GM18498 (cell line): ENCODE measurements at regions not wholly inside any gene's neighbourhood (a gene's known extent, or its start where the extent isn't known, plus 50 kb on each side); places are given as distances from the start of the nearest gene placed in this dataset.

Experiments used
- ATAC-seq: cut with Tn5 transposase; IDR thresholded peaks from one replicate; pipeline ENCODE4 v1.9.1; 2021; ENCODE audit warnings: mild to moderate bottlenecking, moderate library complexity; ENCODE audit not compliant: unreplicated experiment

DNA sequence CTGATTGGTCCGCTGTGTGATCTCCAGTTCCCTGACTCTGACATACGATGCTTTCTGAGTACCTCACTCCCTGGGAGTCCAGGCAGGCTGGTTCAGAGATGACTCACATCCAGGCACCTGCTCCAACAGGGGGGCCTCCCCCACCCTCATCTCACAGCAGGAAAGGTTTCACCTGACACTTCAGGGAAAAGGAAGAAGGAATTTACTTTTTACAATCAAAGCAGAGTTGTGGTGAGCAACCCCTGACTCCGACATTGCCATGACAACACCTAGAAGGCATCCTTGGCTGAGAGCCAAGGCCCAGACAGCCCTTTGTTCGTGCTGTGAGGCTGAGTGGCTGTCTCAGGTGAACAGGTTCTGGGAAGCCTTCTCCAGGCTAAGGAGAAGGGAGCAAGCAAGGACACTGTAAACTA is 164.6 kb upstream of the GJB5 start:
- no peak for ATAC-seq

DNA sequence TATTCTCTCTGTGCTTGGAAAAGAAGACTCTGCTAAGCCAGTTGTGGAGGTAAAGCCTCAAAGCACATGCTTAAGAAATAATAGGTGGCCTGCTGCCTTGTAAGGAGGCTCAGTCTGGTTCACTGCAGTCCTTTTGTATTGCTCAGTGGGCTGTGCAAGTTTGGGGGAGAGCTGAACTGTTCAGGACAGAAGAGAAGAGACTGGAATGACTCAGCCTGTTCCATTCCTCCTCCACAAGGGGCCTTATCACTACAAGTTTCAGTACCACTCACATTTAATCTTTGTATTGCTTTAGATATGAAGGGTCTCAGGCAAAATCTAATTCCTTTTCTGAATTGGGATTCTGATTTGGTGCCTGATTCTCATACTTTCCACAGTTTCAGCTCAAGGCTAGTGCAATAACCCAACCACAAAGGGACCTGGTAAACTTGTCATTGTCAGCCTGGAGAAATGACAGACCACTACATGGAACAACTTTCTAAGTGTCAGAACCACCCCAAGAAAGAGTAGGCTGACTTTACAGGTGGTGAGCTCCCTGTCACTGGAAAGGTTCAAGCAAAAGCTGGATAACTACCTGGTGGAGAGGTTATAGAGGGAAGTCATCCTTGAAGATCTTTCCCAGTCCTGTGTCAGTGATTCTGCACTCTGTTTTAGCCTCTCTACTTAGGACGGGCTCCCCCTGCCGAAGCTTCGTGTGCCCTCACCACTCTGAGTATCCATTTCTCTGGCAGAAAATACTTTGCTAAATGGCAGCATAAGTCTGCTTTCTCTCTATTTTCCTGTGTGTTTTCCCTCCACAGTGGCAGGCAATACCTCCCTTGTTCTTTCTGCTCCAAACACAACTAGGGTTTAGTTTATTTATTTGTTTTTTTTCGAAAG is 162.9 kb upstream of the GJB5 start:
- ATAC-seq = no peak

DNA sequence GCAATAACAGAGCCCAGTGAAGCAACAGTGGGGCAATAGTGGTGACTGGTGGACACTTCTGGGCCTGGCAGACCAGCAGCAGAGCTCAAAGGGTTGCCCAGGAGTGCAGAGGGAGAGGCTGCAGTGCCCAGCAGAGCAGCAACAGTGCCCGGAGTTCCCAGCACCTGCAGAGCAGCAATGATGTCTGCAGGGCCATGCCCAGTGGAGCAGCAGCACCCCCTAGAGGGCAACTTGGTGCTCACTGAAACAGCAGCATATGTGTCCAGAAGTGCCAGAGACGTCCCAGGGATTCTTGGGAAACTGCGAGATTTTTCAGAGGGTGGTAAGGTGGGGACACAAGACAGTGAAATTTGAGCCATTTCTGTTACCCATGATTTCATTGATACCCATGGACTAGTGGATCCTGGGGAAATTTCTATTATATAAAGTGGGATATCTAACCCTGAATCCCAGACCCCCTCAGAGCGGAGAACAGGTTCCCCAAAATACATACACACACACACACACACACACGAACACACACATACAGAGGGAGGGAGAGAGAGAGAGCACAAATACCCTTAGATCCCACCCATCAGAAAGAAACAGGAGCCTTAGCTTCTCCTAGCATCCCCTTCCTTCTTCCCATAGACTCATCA is 156.9 kb upstream of the GJB5 start:
- no peak for ATAC-seq

DNA sequence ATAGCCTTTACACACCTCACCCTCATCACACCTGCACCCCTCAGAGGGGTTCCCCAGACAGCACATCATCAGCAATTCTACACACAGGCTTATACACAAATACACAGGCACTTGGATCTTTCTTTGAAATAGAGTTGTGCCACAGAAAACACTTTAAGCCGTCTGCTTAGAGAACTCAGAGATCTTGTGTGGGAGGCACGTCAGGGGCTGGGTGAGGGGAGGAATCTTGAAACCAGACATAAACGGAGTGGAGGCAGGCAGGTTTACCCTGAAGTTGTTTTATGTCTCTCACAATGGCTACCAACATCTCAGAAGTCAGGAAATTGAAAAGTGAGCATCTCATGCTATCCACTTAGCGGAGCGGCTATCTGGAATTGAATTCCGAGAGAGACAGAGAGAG is 151.9 kb upstream of the GJB5 start:
- no peak for ATAC-seq

DNA sequence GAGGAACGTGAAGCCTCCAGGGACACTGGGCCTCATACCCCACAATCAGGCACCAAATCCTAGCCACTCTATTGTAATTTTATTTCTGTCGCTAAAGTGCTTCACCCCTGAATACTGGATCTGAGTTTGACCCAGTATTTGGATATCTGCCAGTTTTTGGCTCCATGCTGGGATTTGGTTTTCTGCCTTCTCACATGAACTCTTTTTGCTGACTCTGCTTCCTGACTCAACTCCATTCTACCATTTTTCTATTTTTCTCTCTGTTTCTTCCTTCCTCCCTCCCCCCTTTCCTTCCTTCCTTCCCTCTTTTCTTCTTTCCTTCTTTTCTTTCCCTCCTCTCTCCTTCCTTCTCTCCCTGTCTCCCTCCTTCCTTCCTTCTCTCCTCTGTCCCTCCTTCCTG is 151.3 kb upstream of the GJB5 start:
- no peak for ATAC-seq

DNA sequence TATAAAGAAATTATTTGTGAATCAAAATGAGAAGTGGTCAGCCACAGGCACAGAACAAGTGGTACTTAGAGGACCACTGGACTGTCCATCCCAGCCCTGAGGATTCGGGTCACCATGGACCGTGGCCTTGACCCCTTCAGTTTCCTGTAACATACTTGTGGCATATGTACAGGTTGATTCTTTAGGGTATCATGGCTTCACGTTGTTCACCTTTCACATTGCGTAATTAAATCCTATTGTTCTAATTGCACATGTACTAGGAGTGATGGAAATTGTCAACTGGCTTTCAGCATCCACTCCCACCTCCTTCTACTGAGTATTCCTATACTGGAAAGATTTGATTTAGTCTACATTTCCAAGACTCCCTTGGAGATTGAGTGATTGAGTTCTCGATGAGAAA is 148.3 kb upstream of the GJB5 start:
- ATAC-seq = no peak

DNA sequence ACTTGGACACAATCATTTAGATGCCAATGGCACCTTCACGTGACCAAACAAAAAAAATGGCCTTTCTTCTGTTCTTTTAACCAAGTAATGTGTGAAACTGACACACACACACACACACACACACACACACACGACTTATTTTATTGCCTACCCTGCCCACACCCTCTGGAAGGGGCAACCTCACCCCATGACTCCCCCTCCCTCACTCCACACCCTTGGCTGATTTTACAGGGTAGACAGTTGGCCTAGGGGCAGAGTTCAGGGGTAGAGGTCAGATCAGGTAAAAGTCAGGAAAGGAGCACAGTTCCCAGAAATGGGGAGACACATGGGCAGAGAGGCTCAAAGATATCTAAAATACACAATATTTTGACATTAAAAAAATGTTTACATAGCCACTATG is 144.8 kb upstream of the GJB5 start:
- ATAC-seq = no peak

DNA sequence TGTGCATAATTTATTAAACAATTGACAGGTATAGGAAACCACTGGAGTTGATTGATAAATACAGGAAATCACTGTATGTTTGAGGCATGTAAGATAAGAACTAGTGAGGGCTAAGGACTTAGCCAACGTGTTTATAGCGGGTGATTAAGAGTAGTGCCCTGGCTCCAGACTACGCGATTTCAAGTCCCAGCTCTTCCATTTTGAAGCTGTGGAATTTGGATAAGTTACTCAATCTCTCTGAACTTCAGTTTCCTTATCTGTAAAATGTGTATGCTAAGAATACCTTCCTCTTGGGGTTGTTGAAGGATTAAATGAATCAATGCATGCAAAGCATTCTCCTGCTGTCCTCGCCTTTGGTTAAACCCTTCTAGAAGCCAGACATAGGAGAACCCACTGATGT is 143.3 kb upstream of the GJB5 start:
- no peak for ATAC-seq

DNA sequence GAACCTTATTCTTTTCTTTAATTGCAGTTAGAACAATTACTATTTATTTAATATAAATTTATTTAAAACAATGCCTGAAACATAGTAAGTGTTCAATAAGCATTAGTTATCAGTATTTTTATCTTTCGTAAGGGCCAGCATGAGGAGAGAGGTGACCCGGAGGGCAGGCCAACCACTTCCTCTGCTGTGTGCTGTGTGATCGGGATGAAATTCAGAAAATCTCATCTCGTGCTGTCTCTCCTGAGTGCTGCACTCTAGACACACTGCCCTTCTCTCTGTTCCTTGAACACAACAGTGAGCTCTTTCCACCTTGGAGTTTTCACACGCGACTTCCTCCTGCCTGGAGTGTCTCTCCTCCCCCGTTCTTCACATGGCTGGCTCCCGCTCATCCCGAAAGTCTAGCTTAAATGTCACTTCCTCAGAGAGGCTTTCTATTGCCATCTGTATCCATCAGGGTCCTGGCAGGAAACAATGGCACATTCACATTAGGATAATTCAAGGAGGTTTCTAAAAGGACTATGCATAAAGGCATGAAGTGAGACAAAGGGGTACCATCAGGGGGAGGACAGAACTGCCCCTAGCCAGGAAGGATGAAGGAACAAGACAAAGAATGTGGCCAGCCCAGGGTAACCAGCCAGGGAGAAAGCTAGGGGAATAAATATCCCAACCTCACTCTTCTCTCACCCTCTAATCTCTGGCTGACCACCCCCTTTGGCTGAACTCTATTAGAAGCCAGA is 142.6 kb upstream of the GJB5 start:
- ATAC-seq = no peak

DNA sequence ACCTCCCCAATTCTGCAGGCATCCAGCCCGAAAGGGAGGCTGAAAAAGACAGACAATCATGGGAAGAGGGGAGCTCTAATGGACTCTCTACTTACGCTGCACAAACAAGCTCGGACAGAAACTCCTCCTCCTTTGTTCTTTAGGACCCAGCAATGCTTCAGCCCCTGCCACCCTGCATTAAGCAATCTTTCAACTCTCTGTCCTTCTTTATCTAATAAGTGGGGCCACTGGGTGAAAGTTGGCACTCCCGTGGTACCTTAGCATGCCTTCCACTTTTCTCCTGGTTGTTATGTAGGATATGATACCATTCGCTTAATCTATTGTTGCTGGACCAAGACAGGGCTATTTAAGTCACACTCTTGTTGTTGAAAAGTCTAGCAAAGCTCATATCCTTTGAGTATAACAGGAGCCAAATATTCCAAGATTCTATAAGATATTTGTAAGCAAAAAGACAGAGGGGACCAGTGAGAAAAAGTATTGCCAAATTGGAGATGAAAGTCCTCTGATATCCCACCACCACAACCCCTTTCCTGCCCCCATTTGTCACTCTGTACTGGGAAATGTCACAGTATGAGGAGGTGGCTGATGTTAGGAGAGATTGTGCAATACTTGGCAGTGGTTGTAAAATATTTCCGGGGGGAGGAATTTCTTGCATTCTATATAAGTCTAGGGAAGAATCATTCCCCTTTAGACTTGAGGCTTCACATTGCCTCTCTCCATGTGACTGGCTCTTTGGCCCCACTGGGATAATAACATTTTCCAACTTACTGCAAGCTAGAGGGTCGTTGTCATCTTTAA is 137.3 kb upstream of the GJB5 start:
- ATAC-seq = no peak

DNA sequence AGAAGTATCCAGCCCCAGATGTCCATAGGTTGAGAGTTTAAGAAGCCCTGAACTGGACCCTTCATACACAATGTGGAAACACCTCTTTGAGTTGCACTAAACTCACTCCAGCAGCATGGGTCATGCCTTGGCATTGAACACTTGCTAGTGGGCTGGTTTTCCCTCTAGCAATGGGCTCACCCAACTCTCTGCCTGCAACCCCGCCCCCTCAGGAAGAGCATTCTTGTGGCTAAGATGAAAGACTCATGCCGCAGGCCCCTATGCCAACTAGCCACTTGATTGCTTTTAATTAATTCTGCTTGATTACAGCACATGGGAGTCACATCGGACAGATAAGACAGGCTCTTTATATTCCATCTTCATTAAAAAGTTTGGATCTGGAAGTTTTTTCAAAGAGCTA is 136.5 kb upstream of the GJB5 start:
- ATAC-seq = no peak

DNA sequence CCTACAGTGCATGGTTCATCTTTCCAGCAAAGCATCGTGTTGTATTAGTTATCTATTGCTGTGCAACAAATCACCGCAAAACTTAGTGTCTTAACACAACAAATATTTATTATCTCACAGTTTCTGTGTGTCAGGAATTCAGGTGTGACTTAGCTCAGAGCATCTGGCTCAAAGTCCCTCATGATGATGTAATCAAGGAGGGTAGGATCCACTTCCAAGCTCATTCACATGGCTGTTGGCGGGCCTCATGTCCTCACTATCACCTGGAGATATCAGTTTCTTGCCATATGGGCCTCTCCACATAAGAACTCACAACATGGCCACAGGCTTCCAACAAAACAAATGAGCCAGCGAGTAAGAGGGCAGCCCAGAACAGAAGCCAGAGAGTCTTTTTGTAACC is 135.6 kb upstream of the GJB5 start:
- ATAC-seq = no peak

DNA sequence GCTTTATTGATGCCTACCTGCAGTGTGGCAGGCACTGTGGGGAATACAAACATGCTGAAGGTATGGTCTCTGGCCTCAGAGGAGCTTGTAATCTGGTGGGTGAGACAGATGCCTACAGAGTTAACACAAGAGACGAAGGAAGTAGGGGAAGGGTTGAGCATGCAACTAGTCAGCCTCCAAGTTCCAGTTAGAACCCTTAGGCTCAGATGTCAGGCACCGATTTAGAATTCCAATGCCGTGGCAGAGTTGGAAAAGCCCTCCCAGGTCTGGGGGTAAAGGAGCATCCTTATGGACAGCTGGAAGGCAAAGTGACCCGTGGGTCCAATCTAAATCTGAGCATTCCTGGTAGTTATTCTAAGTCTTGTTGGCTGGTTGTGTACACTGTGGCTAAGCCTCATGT is 132.9 kb upstream of the GJB5 start:
- no peak for ATAC-seq

DNA sequence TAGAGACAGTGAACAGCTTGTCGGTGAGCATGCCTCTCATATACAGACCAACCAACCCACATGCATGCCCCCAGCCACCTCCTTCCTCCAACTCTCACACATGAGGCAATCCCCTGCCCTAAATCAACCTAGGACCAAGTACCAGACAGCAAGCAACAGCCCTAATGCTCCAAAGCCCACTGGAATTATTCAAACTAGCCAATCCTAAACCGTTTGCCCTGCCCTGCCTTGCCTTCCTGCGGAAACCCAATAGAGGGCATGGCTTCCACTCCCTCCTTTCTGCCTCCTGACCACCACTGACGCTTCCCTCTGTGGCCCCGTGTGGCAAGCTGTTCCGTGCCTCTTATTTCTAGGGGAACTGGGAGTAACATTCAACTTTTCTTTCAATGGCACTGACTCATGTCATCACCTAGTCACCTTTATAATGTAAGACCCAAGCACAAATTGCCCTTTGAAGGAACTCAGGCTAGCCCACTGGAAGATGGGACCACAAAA is 129.3 kb upstream of the GJB5 start:
- no peak for ATAC-seq

DNA sequence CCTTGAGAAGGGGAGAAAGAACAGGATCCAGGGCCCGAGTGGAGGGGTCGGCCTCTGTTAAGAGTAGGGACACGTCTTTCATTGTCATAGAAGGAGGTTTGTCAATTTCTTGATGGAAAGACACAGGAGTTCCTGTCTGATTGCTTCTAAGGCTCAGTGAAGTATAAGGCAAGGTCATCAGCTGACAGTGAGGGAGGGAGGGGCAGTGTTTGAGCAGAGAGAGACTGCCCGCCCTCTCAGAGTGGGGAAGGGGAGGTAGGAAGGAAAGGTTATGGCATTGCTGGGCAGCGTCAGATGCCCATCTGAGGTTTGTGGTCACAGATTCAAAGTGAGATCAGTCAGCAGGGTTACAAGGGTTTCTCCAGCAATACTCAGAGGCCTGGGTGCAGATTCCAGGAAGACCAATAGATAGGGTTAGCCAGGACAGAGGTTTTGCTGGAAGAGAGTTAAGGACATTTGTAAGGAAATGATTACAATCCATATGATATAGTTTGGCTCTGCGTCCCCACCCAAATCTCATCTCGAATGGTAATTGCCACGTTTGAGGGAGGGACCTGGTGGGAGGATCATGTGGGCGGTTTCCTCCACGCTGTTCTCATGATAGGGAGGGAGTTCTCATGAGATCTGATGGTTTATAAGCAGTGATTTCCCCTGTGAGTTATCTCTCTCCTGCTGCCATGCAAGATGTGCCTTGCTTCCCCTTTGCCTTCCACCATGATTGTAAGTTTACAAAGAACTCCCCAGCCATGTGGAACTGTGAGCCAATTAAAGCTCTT is 127.2 kb upstream of the GJB5 start:
- no peak for ATAC-seq

DNA sequence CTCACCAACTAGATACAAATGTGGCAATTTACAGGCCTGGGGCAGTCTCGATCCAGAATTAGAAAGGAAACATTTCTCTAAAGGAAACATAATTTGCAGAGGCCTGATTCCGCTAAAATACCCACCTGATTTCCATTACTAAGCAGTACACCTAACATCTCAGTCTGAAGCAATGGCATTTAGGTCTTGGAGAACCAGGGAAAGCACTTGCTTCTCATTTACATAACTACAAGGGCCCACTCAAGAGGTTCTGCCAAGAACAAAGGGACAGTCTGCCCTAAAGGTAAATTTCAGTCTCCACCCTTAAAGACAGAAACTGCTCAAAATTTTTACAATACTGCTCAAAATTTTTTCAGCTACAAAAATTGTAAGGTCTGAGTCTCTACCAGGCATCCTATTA is 123.7 kb upstream of the GJB5 start:
- no peak for ATAC-seq

DNA sequence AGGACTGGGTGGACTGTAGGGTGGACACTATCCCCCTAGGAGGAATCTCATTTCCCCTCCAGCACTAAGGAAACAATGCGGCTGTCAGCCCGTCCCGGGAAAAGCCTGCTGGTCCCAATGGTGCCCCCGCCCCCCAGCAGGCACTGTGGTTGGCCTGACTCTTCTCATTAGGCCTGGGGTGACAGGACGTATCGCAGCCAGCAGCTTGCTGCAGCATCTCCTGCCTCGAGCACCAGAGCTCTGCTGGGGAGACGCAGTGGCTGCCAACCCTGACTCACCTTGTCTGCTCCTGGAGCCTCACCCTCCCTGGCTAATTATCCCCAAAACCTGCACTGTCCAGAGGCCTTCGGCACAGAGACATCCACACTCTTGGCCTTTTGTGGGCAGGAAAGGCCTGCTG is 115.1 kb upstream of the GJB5 start:
- no peak for ATAC-seq

DNA sequence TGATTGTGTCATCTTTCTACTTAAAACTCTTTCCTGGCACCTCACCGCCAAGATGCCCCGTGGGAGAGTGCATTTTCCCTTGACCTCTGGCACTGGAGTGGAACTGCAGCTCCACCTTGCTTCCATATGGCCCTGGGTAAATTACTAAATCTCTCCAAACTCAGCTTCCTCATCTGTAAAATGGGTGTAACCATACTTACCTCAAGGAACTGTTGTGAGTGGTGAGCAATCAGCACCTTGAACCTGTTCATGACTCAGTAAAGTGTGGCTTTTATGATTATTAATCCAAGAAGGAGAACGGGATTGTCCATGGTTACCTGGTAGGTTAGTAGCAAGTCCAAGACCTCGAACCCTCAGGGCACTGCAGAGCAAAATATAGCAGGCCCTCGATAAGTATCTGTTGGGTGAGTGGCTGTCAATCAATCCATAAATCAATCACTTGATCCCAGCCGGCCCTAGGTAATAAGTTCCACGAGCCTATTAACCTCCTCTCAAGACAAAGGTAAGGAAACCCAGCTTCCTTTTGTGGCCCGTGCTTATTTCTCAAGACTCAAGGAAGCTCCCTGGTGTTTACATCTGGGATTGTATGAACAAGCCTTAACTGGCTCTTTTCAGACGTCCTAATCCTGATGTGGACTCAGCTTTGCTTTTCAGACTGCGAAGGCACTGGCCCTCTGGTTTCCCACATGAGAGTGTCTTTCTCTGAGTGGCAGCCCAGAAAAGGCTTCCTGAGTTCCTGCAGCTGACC is 114.0 kb upstream of the GJB5 start:
- ATAC-seq = no peak

DNA sequence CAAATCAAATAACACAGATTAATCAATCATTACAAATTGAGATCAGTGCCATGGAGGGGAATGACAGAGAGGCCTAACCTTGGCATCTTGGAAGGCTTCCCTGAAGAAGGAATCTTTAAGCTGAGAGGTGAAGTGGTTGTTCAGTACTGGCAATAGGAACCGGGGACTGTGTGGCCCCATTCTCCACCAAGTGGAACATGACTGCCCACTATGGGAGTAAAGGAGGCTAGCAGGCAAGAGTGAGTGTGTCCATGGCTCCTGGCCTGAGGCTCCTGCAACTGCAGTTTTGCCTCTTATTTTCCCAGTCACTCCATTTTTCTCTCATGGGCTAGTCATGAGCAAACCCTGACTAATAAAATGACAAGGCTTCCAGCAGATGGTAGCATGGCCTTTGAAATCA is 112.2 kb upstream of the GJB5 start:
- ATAC-seq = no peak
